ENCODE measurements at regions not wholly inside any gene's neighbourhood (a gene's known extent, or its start where the extent isn't known, plus 50 kb on each side); places are given as distances from the start of the nearest gene placed in this dataset.

DNA sequence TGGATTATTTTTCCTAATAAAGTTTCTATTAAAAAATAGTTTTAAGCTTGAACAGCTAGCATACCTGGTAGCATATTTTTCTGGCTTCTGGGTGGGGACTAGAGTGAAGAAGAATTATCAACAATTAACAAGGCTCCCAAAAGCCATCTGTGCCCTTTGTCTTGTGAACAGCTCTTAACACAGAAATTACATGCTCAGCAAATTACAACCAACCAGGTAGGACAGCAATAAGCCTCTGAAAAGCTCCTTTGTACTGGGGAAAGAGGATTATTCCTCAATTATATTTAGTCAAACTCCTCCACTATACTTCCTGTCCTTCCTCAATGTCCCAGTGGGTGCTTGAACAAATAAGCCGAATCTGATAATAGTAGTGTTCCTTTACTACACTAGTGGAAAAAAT lies 162.8 kb downstream of the RAB38 start:
- TF ChIP-seq ZNF565 (CRISPR knock-in tag; conservative IDR thresholded peaks at IDR 0.05; ENCODE audit: low read depth): no peak
- TF ChIP-seq ZNF70 (CRISPR knock-in tag; IDR thresholded peaks at IDR 0.05): no peak
- no peak for TF ChIP-seq ZNF8 (CRISPR knock-in tag; IDR thresholded peaks at IDR 0.05)
- TF ChIP-seq, protein P1, sequence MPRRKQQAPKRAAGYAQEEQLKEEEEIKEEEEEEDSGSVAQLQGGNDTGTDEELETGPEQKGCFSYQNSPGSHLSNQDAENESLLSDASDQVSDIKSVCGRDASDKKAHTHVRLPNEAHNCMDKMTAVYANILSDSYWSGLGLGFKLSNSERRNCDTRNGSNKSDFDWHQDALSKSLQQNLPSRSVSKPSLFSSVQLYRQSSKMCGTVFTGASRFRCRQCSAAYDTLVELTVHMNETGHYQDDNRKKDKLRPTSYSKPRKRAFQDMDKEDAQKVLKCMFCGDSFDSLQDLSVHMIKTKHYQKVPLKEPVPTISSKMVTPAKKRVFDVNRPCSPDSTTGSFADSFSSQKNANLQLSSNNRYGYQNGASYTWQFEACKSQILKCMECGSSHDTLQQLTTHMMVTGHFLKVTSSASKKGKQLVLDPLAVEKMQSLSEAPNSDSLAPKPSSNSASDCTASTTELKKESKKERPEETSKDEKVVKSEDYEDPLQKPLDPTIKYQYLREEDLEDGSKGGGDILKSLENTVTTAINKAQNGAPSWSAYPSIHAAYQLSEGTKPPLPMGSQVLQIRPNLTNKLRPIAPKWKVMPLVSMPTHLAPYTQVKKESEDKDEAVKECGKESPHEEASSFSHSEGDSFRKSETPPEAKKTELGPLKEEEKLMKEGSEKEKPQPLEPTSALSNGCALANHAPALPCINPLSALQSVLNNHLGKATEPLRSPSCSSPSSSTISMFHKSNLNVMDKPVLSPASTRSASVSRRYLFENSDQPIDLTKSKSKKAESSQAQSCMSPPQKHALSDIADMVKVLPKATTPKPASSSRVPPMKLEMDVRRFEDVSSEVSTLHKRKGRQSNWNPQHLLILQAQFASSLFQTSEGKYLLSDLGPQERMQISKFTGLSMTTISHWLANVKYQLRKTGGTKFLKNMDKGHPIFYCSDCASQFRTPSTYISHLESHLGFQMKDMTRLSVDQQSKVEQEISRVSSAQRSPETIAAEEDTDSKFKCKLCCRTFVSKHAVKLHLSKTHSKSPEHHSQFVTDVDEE (CRISPR knock-in tag; IDR thresholded peaks at IDR 0.05): no peak
- no peak for TF ChIP-seq BACH2 (CRISPR knock-in tag; IDR thresholded peaks at IDR 0.05; ENCODE audit: borderline replicate concordance)
- TF ChIP-seq ESRRG (CRISPR knock-in tag; IDR thresholded peaks at IDR 0.05): no peak
- no peak for TF ChIP-seq TOX (CRISPR knock-in tag; IDR thresholded peaks at IDR 0.05; ENCODE audit: borderline replicate concordance)
- no peak for TF ChIP-seq ZC3H10 (CRISPR knock-in tag; IDR thresholded peaks at IDR 0.05)
- TF ChIP-seq PPARA (CRISPR knock-in tag; IDR thresholded peaks at IDR 0.05; ENCODE audit: borderline replicate concordance): no peak
- TF ChIP-seq CREB5 (CRISPR knock-in tag; IDR thresholded peaks at IDR 0.05; ENCODE audit: low read depth): no peak
- no peak for TF ChIP-seq OSR1 (CRISPR knock-in tag; IDR thresholded peaks at IDR 0.05)
- no peak for TF ChIP-seq CSDC2 (CRISPR knock-in tag; IDR thresholded peaks at IDR 0.05)
- no peak for ATAC-seq

DNA sequence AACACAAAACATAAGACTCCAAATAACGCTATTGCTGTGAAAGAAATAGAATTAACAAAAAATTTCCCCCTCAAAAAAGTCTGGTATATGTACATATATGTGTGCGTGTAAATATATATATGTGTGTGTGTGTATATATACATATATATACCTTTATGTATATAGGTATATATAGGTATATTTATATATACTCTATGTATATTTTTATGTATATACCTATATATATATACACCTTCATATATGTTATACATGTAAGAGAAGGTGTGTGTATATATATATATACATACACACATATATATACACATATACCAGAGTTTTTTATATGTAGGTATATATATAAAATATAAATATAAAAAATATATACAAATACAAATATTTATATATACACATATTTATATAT lies 199.2 kb downstream of the RAB38 start:
- ATAC-seq: no peak
- TF ChIP-seq PATZ1 (CRISPR knock-in tag; IDR thresholded peaks at IDR 0.05; ENCODE audit: borderline replicate concordance): no peak
- no peak for TF ChIP-seq GLIS3 (CRISPR knock-in tag; IDR thresholded peaks at IDR 0.05)
- no peak for TF ChIP-seq ESRRG (CRISPR knock-in tag; IDR thresholded peaks at IDR 0.05)
- TF ChIP-seq BACH2 (CRISPR knock-in tag; IDR thresholded peaks at IDR 0.05; ENCODE audit: borderline replicate concordance): no peak
- TF ChIP-seq, protein P1 (CRISPR knock-in tag; IDR thresholded peaks at IDR 0.05): no peak
- TF ChIP-seq ZFP3 (CRISPR knock-in tag; IDR thresholded peaks at IDR 0.05): no peak
- no peak for TF ChIP-seq TOX (CRISPR knock-in tag; IDR thresholded peaks at IDR 0.05; ENCODE audit: borderline replicate concordance)
- no peak for TF ChIP-seq ZNF70 (CRISPR knock-in tag; IDR thresholded peaks at IDR 0.05)
- no peak for TF ChIP-seq SNAI2 (CRISPR knock-in tag; IDR thresholded peaks at IDR 0.05)
- TF ChIP-seq TCF4 (CRISPR knock-in tag; IDR thresholded peaks at IDR 0.05; ENCODE audit: borderline replicate concordance): no peak
- TF ChIP-seq PPARA (CRISPR knock-in tag; IDR thresholded peaks at IDR 0.05; ENCODE audit: borderline replicate concordance): no peak

- ATAC-seq: no peak
- TF ChIP-seq ARNTL (CRISPR knock-in tag; IDR thresholded peaks at IDR 0.05; ENCODE audit: borderline replicate concordance, low read depth): no peak
- TF ChIP-seq CSDC2 (CRISPR knock-in tag; IDR thresholded peaks at IDR 0.05): no peak
- no peak for TF ChIP-seq ZFP30 (CRISPR knock-in tag; IDR thresholded peaks at IDR 0.05)
- no peak for TF ChIP-seq TOX (CRISPR knock-in tag; IDR thresholded peaks at IDR 0.05; ENCODE audit: borderline replicate concordance)
- TF ChIP-seq POU6F1 (CRISPR knock-in tag; IDR thresholded peaks at IDR 0.05; ENCODE audit: borderline replicate concordance, low read depth): no peak
- no peak for TF ChIP-seq OSR1 (CRISPR knock-in tag; IDR thresholded peaks at IDR 0.05)
- no peak for TF ChIP-seq ZNF565 (CRISPR knock-in tag; conservative IDR thresholded peaks at IDR 0.05; ENCODE audit: low read depth)
- TF ChIP-seq SNAI2 (CRISPR knock-in tag; IDR thresholded peaks at IDR 0.05): no peak
- TF ChIP-seq GLIS3 (CRISPR knock-in tag; IDR thresholded peaks at IDR 0.05): no peak
- TF ChIP-seq ZC3H10 (CRISPR knock-in tag; IDR thresholded peaks at IDR 0.05): no peak
- no peak for TF ChIP-seq ZNF8 (CRISPR knock-in tag; IDR thresholded peaks at IDR 0.05)
- no peak for TF ChIP-seq CREB5 (CRISPR knock-in tag; IDR thresholded peaks at IDR 0.05; ENCODE audit: low read depth)
- TF ChIP-seq PPARA (CRISPR knock-in tag; IDR thresholded peaks at IDR 0.05; ENCODE audit: borderline replicate concordance): no peak
- no peak for TF ChIP-seq TCF4 (CRISPR knock-in tag; IDR thresholded peaks at IDR 0.05; ENCODE audit: borderline replicate concordance)
These were observed 200.4 kb downstream of the RAB38 start for GRCh38 chr11:87974797-87975196.
